Stimulated activated CD4-positive, alpha-beta T cell treated with anti-CD3 and anti-CD28 coated beads, TNF-alpha, amount 100 ng/mL, for 48 hours (primary cell): ENCODE measurements at regions not wholly inside any gene's neighbourhood (a gene's known extent, or its start where the extent isn't known, plus 50 kb on each side); places are given as distances from the start of the nearest gene placed in this dataset.

Experiments
- DNase-seq, 3 donors: peaks; one replicate each; pipeline ENCODE4 v3.0.0-alpha.2; 2020; ENCODE audit warnings: low read depth in 3 of 3

- DNase-seq: no peak
Observed at GRCh38 chr16:54679531-54679930, 251.1 kb upstream of the IRX5 start.

GRCh38 chr16:54677308-54677950, 253.2 kb upstream of the IRX5 start:
- DNase-seq: no peak

GRCh38 chr16:54673313-54673712, 257.4 kb upstream of the IRX5 start:
- DNase-seq: no peak

- DNase-seq: no peak
Observed at GRCh38 chr16:54672500-54672899, 258.2 kb upstream of the IRX5 start.

GRCh38 chr16:54657709-54658102, 273.0 kb upstream of the IRX5 start:
- DNase-seq: no peak

GRCh38 chr16:54657058-54657708, 273.5 kb upstream of the IRX5 start:
- no peak for DNase-seq

- DNase-seq: no peak
Observed at GRCh38 chr16:54655121-54655590, 275.5 kb upstream of the IRX5 start.

- DNase-seq: no peak
Observed at GRCh38 chr16:54654429-54654828, 276.2 kb upstream of the IRX5 start.

GRCh38 chr16:54652201-54652770, 278.4 kb upstream of the IRX5 start:
- no peak for DNase-seq

- no peak for DNase-seq
Observed at GRCh38 chr16:54651440-54652195, 279.0 kb upstream of the IRX5 start.

GRCh38 chr16:54649876-54650275, 280.8 kb upstream of the IRX5 start:
- no peak for DNase-seq

- no peak for DNase-seq
Observed at GRCh38 chr16:54648575-54648974, 282.1 kb upstream of the IRX5 start.

GRCh38 chr16:54647725-54648221, 282.9 kb upstream of the IRX5 start:
- no peak for DNase-seq

GRCh38 chr16:54647216-54647615, 283.4 kb upstream of the IRX5 start:
- no peak for DNase-seq

- no peak for DNase-seq
Observed at GRCh38 chr16:54645345-54645744, 285.3 kb upstream of the IRX5 start.

- DNase-seq: no peak
Observed at GRCh38 chr16:54636221-54636793, 294.4 kb upstream of the IRX5 start.

GRCh38 chr16:54633943-54634362, 296.7 kb upstream of the IRX5 start:
- no peak for DNase-seq

GRCh38 chr16:54632322-54633220, 298.1 kb upstream of the IRX5 start:
- DNase-seq: no peak

- DNase-seq: no peak
Observed at GRCh38 chr16:54631782-54632181, 298.9 kb upstream of the IRX5 start.

- no peak for DNase-seq
Observed at GRCh38 chr16:54630284-54630967, 300.2 kb upstream of the IRX5 start.
